ENCODE measurements at regions not wholly inside any gene's neighbourhood (a gene's known extent, or its start where the extent isn't known, plus 50 kb on each side); places are given as distances from the start of the nearest gene placed in this dataset.

GRCh38 chr16:85180827-85181738 lies 68.8 kb upstream of the CIBAR2 start:
- Histone ChIP-seq H3T11ph (ENCODE audit: low read length) (no peak overlapping the region), H3K4me2 (ENCODE audit: insufficient read depth, insufficient read length, low read length) (no peak overlapping the region), H3K4me1 (ENCODE audit: insufficient read depth, low read length) (no peaks in the 10 kb centered on the region), H3K79me1 (ENCODE audit: insufficient read depth, low read depth, low read length, poor library complexity, severe bottlenecking) (no peaks in the 10 kb centered on the region), H2AK5ac (ENCODE audit: insufficient read length, low read length) (no peak overlapping the region), H2BK5ac (ENCODE audit: insufficient read length, low read length) (no peak overlapping the region), H3K79me2 (ENCODE audit: insufficient read depth, low read length) (no peaks in the 10 kb centered on the region; the same call in 1 of the 2 replicates), H4K91ac (ENCODE audit: insufficient read length, low read depth, low read length) (no peak overlapping the region), H4K8ac (replicated peaks; ENCODE audit: insufficient read length, low read depth, low read length) (no peak overlapping the region), H3K27me3 (ENCODE audit: insufficient read depth, low read length) (no peaks in the 10 kb centered on the region), H3K14ac (ENCODE audit: insufficient read depth, low read length) (no peak overlapping the region), H2BK20ac (ENCODE audit: low read depth, low read length, poor library complexity, severe bottlenecking) (no peak overlapping the region), H2AFZ (ENCODE audit: low read length) (no peak overlapping the region), H3K27ac (ENCODE audit: insufficient read length, low read depth, low read length) (no peak overlapping the region), H3K9me3 (ENCODE audit: control insufficient read depth, low read depth, low read length) (no peaks in the 10 kb centered on the region), H3K18ac (ENCODE audit: insufficient read length, low read depth, low read length) (no peak overlapping the region), H3K56ac (ENCODE audit: insufficient read length, low read depth, low read length) (no peak overlapping the region), H3K9ac (ENCODE audit: extremely low read depth, insufficient read length, low read length) (no peak overlapping the region), H2BK15ac (ENCODE audit: low read depth, low read length) (no peak overlapping the region), H3K23me2 (ENCODE audit: insufficient read length, low read depth, low read length, poor library complexity, severe bottlenecking) (no peaks in the 10 kb centered on the region), H4K5ac (ENCODE audit: insufficient read length, low read depth, low read length) (no peak overlapping the region), H3K23ac (ENCODE audit: insufficient read length, low read depth, low read length) (no peak overlapping the region), H3K4ac (ENCODE audit: low read depth, low read length) (no peak overlapping the region), H2BK12ac (ENCODE audit: insufficient read length, low read depth, low read length) (no peak overlapping the region), H2BK120ac (ENCODE audit: low read depth, low read length, poor library complexity, severe bottlenecking) (no peak overlapping the region), H4K20me1 (ENCODE audit: control insufficient read depth, insufficient read depth, insufficient read length) (no peaks in the 10 kb centered on the region)
- DNase-seq, result no peak
- peaks cover 26 to 32% (median 30%) of the 10 kb centered on the region in 3 experiments for H3K36me3 Mint-ChIP-seq (ENCODE audit: insufficient read depth in 1 of 3, low read depth in 3 of 3)
- no peaks in the 10 kb centered on the region; the same call in none of the 2 replicates for H3K27me3 Mint-ChIP-seq (ENCODE audit: low read depth)
- peaks cover 7 to 8% of the 10 kb centered on the region in 2 experiments for H3K4me1 Mint-ChIP-seq
- no CpG with 5 or more reads among the region's 30 CpGs for WGBS (ENCODE audit: extremely low coverage, insufficient read length, low lambda C conversion rate)
- TF ChIP-seq, protein P1, sequence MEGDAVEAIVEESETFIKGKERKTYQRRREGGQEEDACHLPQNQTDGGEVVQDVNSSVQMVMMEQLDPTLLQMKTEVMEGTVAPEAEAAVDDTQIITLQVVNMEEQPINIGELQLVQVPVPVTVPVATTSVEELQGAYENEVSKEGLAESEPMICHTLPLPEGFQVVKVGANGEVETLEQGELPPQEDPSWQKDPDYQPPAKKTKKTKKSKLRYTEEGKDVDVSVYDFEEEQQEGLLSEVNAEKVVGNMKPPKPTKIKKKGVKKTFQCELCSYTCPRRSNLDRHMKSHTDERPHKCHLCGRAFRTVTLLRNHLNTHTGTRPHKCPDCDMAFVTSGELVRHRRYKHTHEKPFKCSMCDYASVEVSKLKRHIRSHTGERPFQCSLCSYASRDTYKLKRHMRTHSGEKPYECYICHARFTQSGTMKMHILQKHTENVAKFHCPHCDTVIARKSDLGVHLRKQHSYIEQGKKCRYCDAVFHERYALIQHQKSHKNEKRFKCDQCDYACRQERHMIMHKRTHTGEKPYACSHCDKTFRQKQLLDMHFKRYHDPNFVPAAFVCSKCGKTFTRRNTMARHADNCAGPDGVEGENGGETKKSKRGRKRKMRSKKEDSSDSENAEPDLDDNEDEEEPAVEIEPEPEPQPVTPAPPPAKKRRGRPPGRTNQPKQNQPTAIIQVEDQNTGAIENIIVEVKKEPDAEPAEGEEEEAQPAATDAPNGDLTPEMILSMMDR (conservative IDR thresholded peaks at IDR 0.05), result no peak
- peak overlapping the region in 1 of 3 experiments; percentile 33; a peak in 1 of 7 replicates for H3K27ac Mint-ChIP-seq
- H3K9me3 Mint-ChIP-seq, result peaks cover 16 to 17% of the 10 kb centered on the region in 2 experiments
- no peak overlapping the region for H3K4me3 Mint-ChIP-seq

Data from H9 (cell line).